Posterior cingulate gyrus (tissue), 11 donors: ENCODE measurements at regions not wholly inside any gene's neighbourhood (a gene's known extent, or its start where the extent isn't known, plus 50 kb on each side); places are given as distances from the start of the nearest gene placed in this dataset.

Source experiments
- DNase-seq, 10 donors: peaks; one replicate each; pipeline versions ENCODE4 v3.0.0 to v3.0.0-alpha.2; 2020 to 2021; ENCODE audit warnings: mixed read lengths in 3 of 10
- intact Hi-C: fragments of 100-400 bp; cut with DNase I; formaldehyde crosslinking; loops from one replicate; pipeline ENCODE4 v1.15.1; 2023

- DNase-seq: no peak
These were observed 87.1 kb upstream of the PLEKHG7 start for GRCh38 chr12:92615703-92616102.

GRCh38 chr12:92615086-92615485 lies 87.7 kb upstream of the PLEKHG7 start:
- no peak for DNase-seq
- intact Hi-C loops: no loop called here

More at GRCh38 chr12:92615703-92616102, 87.1 kb upstream of the PLEKHG7 start:
- intact Hi-C loops: no loop called here

- no peak for DNase-seq
- intact Hi-C loops: no loop called here
These were observed 88.3 kb upstream of the PLEKHG7 start for GRCh38 chr12:92614502-92614901.

- intact Hi-C loops: no loop called here
- no peak for DNase-seq
These were observed 88.8 kb upstream of the PLEKHG7 start for GRCh38 chr12:92614001-92614400.

GRCh38 chr12:92612611-92613010 lies 90.2 kb upstream of the PLEKHG7 start:
- no peak for DNase-seq
- intact Hi-C loops: no loop called here

GRCh38 chr12:92608151-92609091 lies 94.4 kb upstream of the PLEKHG7 start:
- no peak for DNase-seq
- intact Hi-C loops: no loop called here

GRCh38 chr12:92606956-92607355 lies 95.8 kb upstream of the PLEKHG7 start:
- intact Hi-C loops: no loop called here
- no peak for DNase-seq

GRCh38 chr12:92605621-92606170 lies 97.1 kb upstream of the PLEKHG7 start:
- DNase-seq: no peak
- intact Hi-C loops: no loop called here

GRCh38 chr12:92604786-92605185 lies 98.0 kb upstream of the PLEKHG7 start:
- no peak for DNase-seq
- intact Hi-C loops: no loop called here

GRCh38 chr12:92603741-92604432 lies 98.9 kb upstream of the PLEKHG7 start:
- intact Hi-C loops: no loop called here
- no peak for DNase-seq

- DNase-seq: no peak
- intact Hi-C loops: no loop called here
These were observed 99.7 kb upstream of the PLEKHG7 start for GRCh38 chr12:92602930-92603623.

- no peak for DNase-seq
- intact Hi-C loops: no loop called here
These were observed 100.3 kb upstream of the PLEKHG7 start for GRCh38 chr12:92602476-92602875.

- intact Hi-C loops: no loop called here
- no peak for DNase-seq
These were observed 101.1 kb upstream of the PLEKHG7 start for GRCh38 chr12:92601680-92602079.

GRCh38 chr12:92601176-92601575 lies 101.6 kb upstream of the PLEKHG7 start:
- intact Hi-C loops: no loop called here
- DNase-seq: no peak

- intact Hi-C loops: no loop called here
- no peak for DNase-seq
These were observed 102.7 kb upstream of the PLEKHG7 start for GRCh38 chr12:92600052-92600451.

GRCh38 chr12:92597997-92598396 lies 104.8 kb upstream of the PLEKHG7 start:
- DNase-seq: no peak
- intact Hi-C loops: no loop called here

GRCh38 chr12:92597118-92597517 lies 105.7 kb upstream of the PLEKHG7 start:
- DNase-seq: no peak
- intact Hi-C loops: no loop called here

- no peak for DNase-seq
- intact Hi-C loops: no loop called here
These were observed 106.4 kb upstream of the PLEKHG7 start for GRCh38 chr12:92596383-92596782.

GRCh38 chr12:92595663-92596062 lies 107.1 kb upstream of the PLEKHG7 start:
- intact Hi-C loops: no loop called here
- DNase-seq: no peak

- DNase-seq: no peak
- intact Hi-C loops: no loop called here
These were observed 108.9 kb upstream of the PLEKHG7 start for GRCh38 chr12:92593734-92594402.
